ENCODE measurements at regions not wholly inside any gene's neighbourhood (a gene's known extent, or its start where the extent isn't known, plus 50 kb on each side); places are given as distances from the start of the nearest gene placed in this dataset.
A peak's percentile ranks its signal among the peaks of the same experiment; 100 is the strongest.
"Not testable (repeated sequence)": the region's sequence is repeated elsewhere in the genome, so short reads cannot be mapped to it uniquely, and the experiment has no call there.

- DNase-seq (ENCODE audit: low spot score): no peak
Observed at GRCh38 chr14:42490536-42490935, 883.9 kb downstream of the LRFN5 start.

GRCh38 chr14:42488965-42489364, 882.3 kb downstream of the LRFN5 start:
- DNase-seq (ENCODE audit: low spot score): no peak

GRCh38 chr14:42482345-42482971, 875.8 kb downstream of the LRFN5 start:
- DNase-seq (ENCODE audit: low spot score): not testable (repeated sequence)

- not testable (repeated sequence) for DNase-seq (ENCODE audit: low spot score)
Observed at GRCh38 chr14:42481714-42482113, 875.0 kb downstream of the LRFN5 start.

- DNase-seq (ENCODE audit: low spot score): no peak
Observed at GRCh38 chr14:42480255-42480654, 873.6 kb downstream of the LRFN5 start.

GRCh38 chr14:42475289-42475688, 868.6 kb downstream of the LRFN5 start:
- no peak for DNase-seq (ENCODE audit: low spot score)

GRCh38 chr14:42470427-42470719, 863.7 kb downstream of the LRFN5 start:
- DNase-seq (ENCODE audit: low spot score): no peak

- no peak for DNase-seq (ENCODE audit: low spot score)
Observed at GRCh38 chr14:42469637-42470426, 863.2 kb downstream of the LRFN5 start.

GRCh38 chr14:42460673-42461072, 854.0 kb downstream of the LRFN5 start:
- DNase-seq (ENCODE audit: low spot score): no peak

- no peak for DNase-seq (ENCODE audit: low spot score)
Observed at GRCh38 chr14:42459171-42459685, 852.6 kb downstream of the LRFN5 start.

GRCh38 chr14:42441615-42442014, 834.9 kb downstream of the LRFN5 start:
- no peak for DNase-seq (ENCODE audit: low spot score)

- no peak for DNase-seq (ENCODE audit: low spot score)
Observed at GRCh38 chr14:42437809-42438208, 831.1 kb downstream of the LRFN5 start.

GRCh38 chr14:42429401-42429800, 822.7 kb downstream of the LRFN5 start:
- DNase-seq (ENCODE audit: low spot score): no peak

GRCh38 chr14:42428996-42429395, 822.3 kb downstream of the LRFN5 start:
- DNase-seq (ENCODE audit: low spot score): no peak

GRCh38 chr14:42424501-42424900, 817.8 kb downstream of the LRFN5 start:
- no peak for DNase-seq (ENCODE audit: low spot score)

GRCh38 chr14:42421377-42422078, 814.9 kb downstream of the LRFN5 start:
- DNase-seq (ENCODE audit: low spot score): no peak

GRCh38 chr14:42420071-42420470, 813.4 kb downstream of the LRFN5 start:
- no peak for DNase-seq (ENCODE audit: low spot score)

GRCh38 chr14:42407153-42407552, 800.5 kb downstream of the LRFN5 start:
- DNase-seq (ENCODE audit: low spot score): no peak

GRCh38 chr14:42391146-42391834, 784.6 kb downstream of the LRFN5 start:
- DNase-seq (ENCODE audit: low spot score): no peak

GRCh38 chr14:42378880-42379279, 772.2 kb downstream of the LRFN5 start:
- no peak for DNase-seq (ENCODE audit: low spot score)

- DNase-seq (ENCODE audit: low spot score): peak; percentile 9
Observed at GRCh38 chr14:42378274-42378673, 771.6 kb downstream of the LRFN5 start.

GRCh38 chr14:42374332-42374731, 767.7 kb downstream of the LRFN5 start:
- DNase-seq (ENCODE audit: low spot score): no peak
